Fibroblast of lung (primary cell): ENCODE measurements at regions not wholly inside any gene's neighbourhood (a gene's known extent, or its start where the extent isn't known, plus 50 kb on each side); places are given as distances from the start of the nearest gene placed in this dataset.

Experiments
- DNase-seq, 2 donors: peaks; one replicate each; pipeline versions ENCODE4 v3.0.0 to v3.0.0-alpha.2; 2010; ENCODE audit warnings: low read depth in 2 of 2
- H2AFZ ChIP-seq: 2 replicates; pipeline ENCODE4 v1.5.1; 2012; ENCODE audit warnings: low read length, control low read depth, inconsistent platforms
- H3K27ac ChIP-seq: 2 replicates; pipeline ENCODE4 v1.5.1; 2011; ENCODE audit warnings: low read length, control low read depth; ENCODE audit not compliant: insufficient read depth
- H3K27me3 ChIP-seq: 2 replicates; pipeline ENCODE4 v1.5.1; 2011; ENCODE audit warnings: mild to moderate bottlenecking, low read length; ENCODE audit not compliant: control insufficient read depth, insufficient read depth
- H3K36me3 ChIP-seq: 2 replicates; pipeline ENCODE4 v1.5.1; 2011; ENCODE audit warnings: low read length; ENCODE audit not compliant: control insufficient read depth, insufficient read depth
- H3K4me1 ChIP-seq: 2 replicates; pipeline ENCODE4 v1.5.1; 2011; ENCODE audit warnings: low read length; ENCODE audit not compliant: control insufficient read depth, insufficient read depth; ENCODE audit errors: extremely low read depth
- H3K4me2 ChIP-seq: 2 replicates; pipeline ENCODE4 v1.5.1; 2011; ENCODE audit warnings: low read length, control low read depth; ENCODE audit not compliant: insufficient read depth; ENCODE audit errors: extremely low read depth
- H3K4me3 ChIP-seq, 4 experiments: fragments of 200-600 bp in 1 of 4; sonication (generic) in 1 of 4; replicated peaks in 1 of 4; 2 replicates each; pipeline ENCODE4 v1.5.1; 2011 to 2016; ENCODE audit warnings: low read length in 4 of 4, low read depth in 3 of 4, mild to moderate bottlenecking in 3 of 4, control low read depth in 2 of 4, inconsistent platforms in 1 of 4, mixed read lengths in 1 of 4; ENCODE audit not compliant: insufficient read depth in 1 of 4; ENCODE audit errors: control extremely low read depth in 1 of 4
- H3K79me2 ChIP-seq: 2 replicates; pipeline ENCODE4 v1.5.1; 2012; ENCODE audit warnings: mild to moderate bottlenecking, low read length, inconsistent platforms; ENCODE audit not compliant: control insufficient read depth, insufficient read depth
- H3K9ac ChIP-seq: 2 replicates; pipeline ENCODE4 v1.5.1; 2011; ENCODE audit warnings: mild to moderate bottlenecking, low read length, control low read depth; ENCODE audit not compliant: insufficient read depth
- H3K9me3 ChIP-seq: 2 replicates; pipeline ENCODE4 v1.5.1; 2012; ENCODE audit warnings: low read depth, low read length; ENCODE audit not compliant: control insufficient read depth, insufficient read depth
- H4K20me1 ChIP-seq: 2 replicates; pipeline ENCODE4 v1.5.1; 2011; ENCODE audit warnings: low read length; ENCODE audit not compliant: control insufficient read depth, insufficient read depth; ENCODE audit errors: extremely low read depth
- EZH2 ChIP-seq: IDR thresholded peaks from 2 replicates; pipeline ENCODE4 v1.5.1; 2012; ENCODE audit warnings: low read length, control low read depth, mild to moderate bottlenecking; ENCODE audit errors: missing control alignments
- TF ChIP-seq, protein P1 (sequence below), 2 donors: IDR thresholded peaks in 1 of 2; conservative IDR thresholded peaks in 1 of 2; 1 replicate in 1 of 2; 2 replicates in 1 of 2; pipeline ENCODE4 v1.5.1; 2011 to 2012; ENCODE audit warnings: low read length in 2 of 2, control low read depth in 1 of 2, inconsistent platforms in 1 of 2, low read depth in 1 of 2, mild to moderate bottlenecking in 1 of 2

DNA sequence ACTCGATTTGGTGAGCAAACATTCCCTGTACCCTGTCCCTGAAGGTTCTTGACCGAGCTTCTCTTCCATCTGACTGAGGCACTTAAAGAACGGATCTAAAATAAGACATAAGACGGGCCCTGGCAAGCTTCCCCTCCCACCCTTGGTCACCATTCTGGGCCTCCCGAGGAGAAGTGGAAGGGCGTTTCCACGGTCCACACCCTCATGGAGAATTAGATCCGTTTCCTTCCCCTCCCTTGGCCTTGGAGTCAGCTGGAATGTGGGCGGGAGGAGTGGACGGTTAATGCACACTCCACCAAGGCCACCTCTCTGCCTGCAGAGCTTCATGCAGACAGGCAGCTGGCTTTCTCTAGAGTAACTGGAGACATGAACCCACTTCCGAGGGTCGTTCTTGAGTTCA, 257.3 kb upstream of the APCDD1 start:
- Histone ChIP-seq H3K9ac (no peak overlapping the region), H4K20me1 (no peaks in the 10 kb centered on the region), H3K4me2 (no peak overlapping the region), H2AFZ (no peak overlapping the region), H3K27ac (no peak overlapping the region), H3K79me2 (no peaks in the 10 kb centered on the region), H3K36me3 (no peaks in the 10 kb centered on the region), H3K9me3 (no peaks in the 10 kb centered on the region), H3K4me1 (no peaks in the 10 kb centered on the region), H3K27me3 (no peaks in the 10 kb centered on the region), H3K4me3 (no peak overlapping the region)
- DNase-seq = no peak
- TF ChIP-seq, protein P1, sequence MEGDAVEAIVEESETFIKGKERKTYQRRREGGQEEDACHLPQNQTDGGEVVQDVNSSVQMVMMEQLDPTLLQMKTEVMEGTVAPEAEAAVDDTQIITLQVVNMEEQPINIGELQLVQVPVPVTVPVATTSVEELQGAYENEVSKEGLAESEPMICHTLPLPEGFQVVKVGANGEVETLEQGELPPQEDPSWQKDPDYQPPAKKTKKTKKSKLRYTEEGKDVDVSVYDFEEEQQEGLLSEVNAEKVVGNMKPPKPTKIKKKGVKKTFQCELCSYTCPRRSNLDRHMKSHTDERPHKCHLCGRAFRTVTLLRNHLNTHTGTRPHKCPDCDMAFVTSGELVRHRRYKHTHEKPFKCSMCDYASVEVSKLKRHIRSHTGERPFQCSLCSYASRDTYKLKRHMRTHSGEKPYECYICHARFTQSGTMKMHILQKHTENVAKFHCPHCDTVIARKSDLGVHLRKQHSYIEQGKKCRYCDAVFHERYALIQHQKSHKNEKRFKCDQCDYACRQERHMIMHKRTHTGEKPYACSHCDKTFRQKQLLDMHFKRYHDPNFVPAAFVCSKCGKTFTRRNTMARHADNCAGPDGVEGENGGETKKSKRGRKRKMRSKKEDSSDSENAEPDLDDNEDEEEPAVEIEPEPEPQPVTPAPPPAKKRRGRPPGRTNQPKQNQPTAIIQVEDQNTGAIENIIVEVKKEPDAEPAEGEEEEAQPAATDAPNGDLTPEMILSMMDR (conservative IDR thresholded peaks at IDR 0.05 in 1 of 2, IDR thresholded peaks at IDR 0.05 in 1 of 2; ENCODE audit: low read depth in 1 of 2, low read length in 2 of 2) = no peak
- TF ChIP-seq EZH2 = no peak

DNA sequence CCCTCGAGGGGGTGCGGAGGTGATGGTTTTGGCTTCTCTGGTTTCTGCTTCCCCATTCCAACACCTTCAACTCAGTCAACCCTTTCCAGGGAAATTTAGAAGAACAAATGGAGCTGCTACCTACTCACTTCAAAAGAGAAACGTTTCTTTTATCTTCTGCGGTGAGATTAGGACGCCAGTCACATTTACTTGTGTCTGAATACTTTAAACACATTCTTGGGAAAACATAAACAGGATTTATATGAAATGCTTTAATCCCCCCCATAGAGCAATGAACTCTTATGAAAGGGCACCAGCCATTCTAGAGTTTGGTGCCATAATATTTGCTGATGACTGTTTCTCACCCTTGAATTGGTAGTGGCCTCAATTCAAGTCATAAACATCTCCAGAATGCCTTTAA, 253.2 kb upstream of the APCDD1 start:
- no peaks in the 10 kb centered on the region for H3K79me2 ChIP-seq
- no peaks in the 10 kb centered on the region for H3K9me3 ChIP-seq
- H3K9ac ChIP-seq = no peak overlapping the region
- no peaks in the 10 kb centered on the region for H3K36me3 ChIP-seq
- no peak overlapping the region for H3K4me2 ChIP-seq
- no peaks in the 10 kb centered on the region for H3K27me3 ChIP-seq
- TF ChIP-seq, protein P1 (conservative IDR thresholded peaks at IDR 0.05 in 1 of 2, IDR thresholded peaks at IDR 0.05 in 1 of 2; ENCODE audit: low read depth in 1 of 2, low read length in 2 of 2) = no peak
- TF ChIP-seq EZH2 = no peak
- H4K20me1 ChIP-seq = no peaks in the 10 kb centered on the region
- no peak for DNase-seq
- no peaks in the 10 kb centered on the region for H3K4me1 ChIP-seq
- H2AFZ ChIP-seq = no peak overlapping the region
- no peak overlapping the region for H3K27ac ChIP-seq
- H3K4me3 ChIP-seq = no peak overlapping the region

DNA sequence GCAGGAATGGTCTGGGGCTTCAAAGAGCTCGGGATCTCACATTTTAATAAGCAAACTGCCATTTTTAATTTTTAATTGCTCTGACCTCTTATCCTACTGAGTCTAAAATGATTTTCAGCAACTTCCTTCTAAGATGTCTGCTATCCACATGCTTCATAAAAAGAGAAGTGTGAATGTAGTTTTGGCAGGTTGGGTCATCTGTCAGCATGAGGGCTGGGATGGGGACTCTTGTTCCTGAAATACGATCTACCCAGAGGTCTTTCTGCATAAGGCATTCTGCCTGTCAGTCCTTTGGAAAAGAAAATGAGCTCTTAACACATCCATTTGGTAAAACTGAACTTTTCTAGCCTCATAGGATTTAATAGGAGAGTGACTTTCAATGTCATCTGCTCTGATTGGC, 252.8 kb upstream of the APCDD1 start:
- Histone ChIP-seq H3K4me3 (no peak overlapping the region), H3K9me3 (no peaks in the 10 kb centered on the region), H3K4me2 (no peak overlapping the region), H2AFZ (no peak overlapping the region), H3K27ac (no peak overlapping the region), H3K27me3 (no peaks in the 10 kb centered on the region), H3K36me3 (no peaks in the 10 kb centered on the region), H3K79me2 (no peaks in the 10 kb centered on the region), H4K20me1 (no peaks in the 10 kb centered on the region), H3K9ac (no peak overlapping the region), H3K4me1 (no peaks in the 10 kb centered on the region)
- TF ChIP-seq EZH2 = no peak
- TF ChIP-seq, protein P1 (conservative IDR thresholded peaks at IDR 0.05 in 1 of 2, IDR thresholded peaks at IDR 0.05 in 1 of 2; ENCODE audit: low read depth in 1 of 2, low read length in 2 of 2) = no peak
- DNase-seq = no peak
